BLaER1 (cell line): ENCODE measurements at regions not wholly inside any gene's neighbourhood (a gene's known extent, or its start where the extent isn't known, plus 50 kb on each side); places are given as distances from the start of the nearest gene placed in this dataset.

Experiments
- H3K27ac ChIP-seq: shearing (Covaris generic); formaldehyde crosslinking; 2 replicates; pipeline ENCODE4 v1.8.1; 2022
- H3K27me3 ChIP-seq: shearing (Covaris generic); formaldehyde crosslinking; 2 replicates; pipeline ENCODE4 v1.8.1; 2022
- H3K36me3 ChIP-seq: shearing (Covaris generic); formaldehyde crosslinking; 2 replicates; pipeline ENCODE4 v1.8.1; 2022
- H3K4me1 ChIP-seq: shearing (Covaris generic); formaldehyde crosslinking; 2 replicates; pipeline ENCODE4 v1.8.1; 2022
- H3K4me2 ChIP-seq: shearing (Covaris generic); formaldehyde crosslinking; 2 replicates; pipeline ENCODE4 v1.8.1; 2022
- H3K4me3 ChIP-seq: shearing (Covaris generic); formaldehyde crosslinking; 2 replicates; pipeline ENCODE4 v1.8.1; 2022
- H3K9ac ChIP-seq: shearing (Covaris generic); formaldehyde crosslinking; 2 replicates; pipeline ENCODE4 v1.8.1; 2022
- H3K9me3 ChIP-seq: shearing (Covaris generic); formaldehyde crosslinking; 2 replicates; pipeline ENCODE4 v1.8.1; 2022
- H4K20me1 ChIP-seq: shearing (Covaris generic); formaldehyde crosslinking; 2 replicates; pipeline ENCODE4 v1.8.1; 2022
- Cebpa-rat ChIP-seq: shearing (Covaris generic); IDR thresholded peaks from 2 replicates; pipeline ENCODE4 v1.8.1; 2022

- Histone ChIP-seq H3K4me2 (no peak overlapping the region), H3K36me3 (no peaks in the 10 kb centered on the region), H3K27ac (no peak overlapping the region), H3K27me3 (no peaks in the 10 kb centered on the region), H3K9me3 (no peaks in the 10 kb centered on the region), H3K4me1 (no peaks in the 10 kb centered on the region), H4K20me1 (no peaks in the 10 kb centered on the region), H3K9ac (no peak overlapping the region), H3K4me3 (no peak overlapping the region)
- TF ChIP-seq Cebpa-rat: no peak
Observed at GRCh38 chr19:31709476-31709875, 360.2 kb upstream of the TSHZ3 start.

GRCh38 chr19:31715249-31715945, 366.2 kb upstream of the TSHZ3 start:
- no peak for TF ChIP-seq Cebpa-rat
- H3K27me3 ChIP-seq: no peaks in the 10 kb centered on the region

GRCh38 chr19:31716826-31717225, 367.6 kb upstream of the TSHZ3 start:
- Histone ChIP-seq H3K27me3 (no peaks in the 10 kb centered on the region), H3K4me1 (no peaks in the 10 kb centered on the region), H3K27ac (no peak overlapping the region), H3K4me2 (no peak overlapping the region), H3K9ac (no peak overlapping the region), H3K9me3 (no peaks in the 10 kb centered on the region), H4K20me1 (no peaks in the 10 kb centered on the region), H3K4me3 (no peak overlapping the region), H3K36me3 (no peaks in the 10 kb centered on the region)
- TF ChIP-seq Cebpa-rat: no peak

More at GRCh38 chr19:31715249-31715945, 366.2 kb upstream of the TSHZ3 start:
- Histone ChIP-seq H3K4me3 (no peak overlapping the region), H4K20me1 (no peaks in the 10 kb centered on the region), H3K27ac (no peak overlapping the region), H3K4me2 (no peak overlapping the region), H3K9me3 (no peaks in the 10 kb centered on the region), H3K4me1 (no peaks in the 10 kb centered on the region), H3K9ac (no peak overlapping the region), H3K36me3 (no peaks in the 10 kb centered on the region)

GRCh38 chr19:31717269-31717923, 368.2 kb upstream of the TSHZ3 start:
- H3K9ac ChIP-seq: no peak overlapping the region
- H3K27ac ChIP-seq: no peak overlapping the region
- H3K9me3 ChIP-seq: no peaks in the 10 kb centered on the region
- no peaks in the 10 kb centered on the region for H3K4me1 ChIP-seq
- H3K36me3 ChIP-seq: no peaks in the 10 kb centered on the region
- H3K4me2 ChIP-seq: no peak overlapping the region
- no peaks in the 10 kb centered on the region for H4K20me1 ChIP-seq
- H3K4me3 ChIP-seq: no peak overlapping the region
- TF ChIP-seq Cebpa-rat: no peak
- no peaks in the 10 kb centered on the region for H3K27me3 ChIP-seq

GRCh38 chr19:31718032-31718431, 368.8 kb upstream of the TSHZ3 start:
- Histone ChIP-seq H4K20me1 (no peaks in the 10 kb centered on the region), H3K9ac (no peak overlapping the region), H3K9me3 (no peaks in the 10 kb centered on the region), H3K36me3 (no peaks in the 10 kb centered on the region), H3K4me1 (no peaks in the 10 kb centered on the region), H3K27me3 (no peaks in the 10 kb centered on the region), H3K4me2 (no peak overlapping the region), H3K4me3 (no peak overlapping the region), H3K27ac (no peak overlapping the region)
- TF ChIP-seq Cebpa-rat: no peak

- no peak for TF ChIP-seq Cebpa-rat
- Histone ChIP-seq H3K9ac (no peak overlapping the region), H3K36me3 (no peaks in the 10 kb centered on the region), H3K4me2 (no peak overlapping the region), H3K4me1 (no peaks in the 10 kb centered on the region), H3K27me3 (no peaks in the 10 kb centered on the region), H4K20me1 (no peaks in the 10 kb centered on the region), H3K27ac (no peak overlapping the region), H3K4me3 (no peak overlapping the region), H3K9me3 (no peaks in the 10 kb centered on the region)
Observed at GRCh38 chr19:31718898-31719297, 369.7 kb upstream of the TSHZ3 start.

GRCh38 chr19:31723101-31723500, 373.9 kb upstream of the TSHZ3 start:
- Histone ChIP-seq H3K4me1 (no peaks in the 10 kb centered on the region), H3K9ac (no peak overlapping the region), H3K4me3 (no peak overlapping the region), H3K4me2 (no peak overlapping the region), H3K36me3 (no peaks in the 10 kb centered on the region), H3K27ac (no peak overlapping the region), H3K9me3 (no peaks in the 10 kb centered on the region), H4K20me1 (no peaks in the 10 kb centered on the region), H3K27me3 (no peaks in the 10 kb centered on the region)
- no peak for TF ChIP-seq Cebpa-rat

GRCh38 chr19:31725051-31725450, 375.8 kb upstream of the TSHZ3 start:
- Histone ChIP-seq H3K4me3 (no peak overlapping the region), H3K27me3 (no peaks in the 10 kb centered on the region), H3K4me2 (no peak overlapping the region), H3K4me1 (no peaks in the 10 kb centered on the region; the same call in 1 of the 2 replicates), H3K9me3 (no peaks in the 10 kb centered on the region), H3K27ac (no peak overlapping the region), H3K9ac (no peak overlapping the region), H3K36me3 (no peaks in the 10 kb centered on the region), H4K20me1 (no peaks in the 10 kb centered on the region)
- no peak for TF ChIP-seq Cebpa-rat

GRCh38 chr19:31727536-31727935, 378.3 kb upstream of the TSHZ3 start:
- H3K27me3 ChIP-seq: no peaks in the 10 kb centered on the region
- no peak overlapping the region for H3K9ac ChIP-seq
- no peak overlapping the region for H3K4me3 ChIP-seq

GRCh38 chr19:31730270-31730669, 381.0 kb upstream of the TSHZ3 start:
- Histone ChIP-seq H3K4me3 (no peak overlapping the region), H3K27me3 (no peaks in the 10 kb centered on the region)
- TF ChIP-seq Cebpa-rat: no peak

More at GRCh38 chr19:31727536-31727935, 378.3 kb upstream of the TSHZ3 start:
- TF ChIP-seq Cebpa-rat: no peak
- Histone ChIP-seq H3K36me3 (no peaks in the 10 kb centered on the region), H3K4me1 (no peaks in the 10 kb centered on the region; the same call in 1 of the 2 replicates), H4K20me1 (no peaks in the 10 kb centered on the region), H3K4me2 (no peak overlapping the region), H3K27ac (no peak overlapping the region), H3K9me3 (no peaks in the 10 kb centered on the region)

More at GRCh38 chr19:31730270-31730669, 381.0 kb upstream of the TSHZ3 start:
- no peaks in the 10 kb centered on the region; the same call in 1 of the 2 replicates for H3K4me1 ChIP-seq
- H3K9ac ChIP-seq: no peak overlapping the region
- no peaks in the 10 kb centered on the region for H4K20me1 ChIP-seq
- no peak overlapping the region for H3K4me2 ChIP-seq
- no peaks in the 10 kb centered on the region for H3K36me3 ChIP-seq
- H3K27ac ChIP-seq: no peak overlapping the region
- H3K9me3 ChIP-seq: no peaks in the 10 kb centered on the region
